Motor neuron (in vitro differentiated cells): ENCODE measurements at regions not wholly inside any gene's neighbourhood (a gene's known extent, or its start where the extent isn't known, plus 50 kb on each side); places are given as distances from the start of the nearest gene placed in this dataset.

ENCODE experiments used
- ATAC-seq, 8 experiments: fragments of 200-7000 bp; cut with Tn5 transposase; replicated peaks in 6 of 8; 2 replicates each; pipeline ENCODE4 v1.8.0; 2021; ENCODE audit warnings: mild to moderate bottlenecking in 8 of 8, moderate library complexity in 8 of 8
- H3K27ac ChIP-seq, 2 donors: fragments of 250-450 bp; sonication (Bioruptor Pico); 2 replicates each; pipeline ENCODE4 v1.9.0; 2021; ENCODE audit warnings: antibody characterized with exemption in 2 of 2, mild to moderate bottlenecking in 2 of 2, moderate library complexity in 1 of 2
- H3K4me1 ChIP-seq, 2 donors: fragments of 250-450 bp; sonication (Bioruptor Pico); replicated peaks in 1 of 2; 2 replicates each; pipeline ENCODE4 v1.6.1; 2021; ENCODE audit warnings: antibody characterized with exemption in 2 of 2, mild to moderate bottlenecking in 2 of 2, moderate library complexity in 1 of 2
- H3K4me3 ChIP-seq, 5 donors: fragments of 250-450 bp; sonication (Bioruptor Pico); 2 replicates each; pipeline ENCODE4 v1.9.0; 2021; ENCODE audit warnings: antibody characterized with exemption in 5 of 5, mild to moderate bottlenecking in 5 of 5, moderate library complexity in 4 of 5
- WGBS, 10 experiments: fragments of 450-650 bp; shearing (Covaris generic); methylation state at CpG; one replicate each; pipeline ENCODE4 v1.0.0; 2022; 5-methylcytosine and 5-hydroxymethylcytosine counted together
- in situ Hi-C, 9 experiments: fragments of 400-800 bp; cut with MboI; loops; one replicate each; pipeline ENCODE4 v1.15.0; 2021; ENCODE audit warnings: low sequenced_read_pairs in 9 of 9, low pct_unique_long_range_greater_than_20kb in 2 of 9; ENCODE audit not compliant: unreplicated experiment in 9 of 9

- H3K27ac ChIP-seq = peak overlapping the region in 1 of 2 donors; percentile 36
Measured at GRCh38 chr20:62549499-62550086, 73.8 kb upstream of the GATA5 start.

DNA sequence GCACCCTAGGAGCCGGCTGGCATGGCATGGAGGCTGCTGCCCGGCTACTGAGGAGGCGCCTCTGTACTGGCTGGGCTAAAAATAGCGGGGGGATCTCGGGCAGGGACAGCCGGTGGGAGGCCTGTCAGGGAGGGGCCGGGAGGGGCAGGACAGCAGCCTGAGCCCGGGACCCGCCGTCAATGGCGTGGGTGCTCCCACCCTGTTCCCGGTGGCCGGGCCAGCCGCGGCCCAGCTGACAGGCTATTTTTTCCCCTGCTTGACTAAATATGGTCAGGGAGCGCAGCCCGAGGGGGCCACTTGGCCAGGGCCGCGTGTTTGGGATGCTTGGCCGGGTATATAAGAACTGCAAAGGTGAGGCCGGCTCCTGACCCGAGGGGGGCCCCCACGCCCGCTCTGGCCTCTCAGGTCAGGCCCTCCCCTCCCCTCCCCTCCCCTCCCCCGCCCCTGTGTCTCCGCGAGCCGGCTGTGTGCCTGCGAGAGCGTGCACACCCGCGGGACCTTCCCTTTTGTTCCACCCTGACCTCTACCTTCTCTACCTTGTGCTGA is 74.4 kb upstream of the GATA5 start:
- no CpG with 5 or more reads among the region's 32 CpGs for WGBS, 10 experiments
- in situ Hi-C loops = no loop called here
- peak; percentile 23 to 60 (median 48) for ATAC-seq
- Histone ChIP-seq H3K27ac (no peak overlapping the region), H3K4me1 (peaks cover 58 to 75% of the 10 kb centered on the region in 2 donors), H3K4me3 (peak overlapping the region; percentile 28 to 48 (median 30))

More at GRCh38 chr20:62549499-62550086, 73.8 kb upstream of the GATA5 start:
- H3K4me3 ChIP-seq = no peak overlapping the region
- peak in 1 of 8 experiments; percentile 12 for ATAC-seq
- WGBS, 10 experiments = 80 to 83% methylated on average over 1 to 2 of the region's 22 CpGs; no CpG with 5 or more reads in 8 of the 10 experiments
- in situ Hi-C loops = no loop called here
- H3K4me1 ChIP-seq = peaks cover 52 to 69% of the 10 kb centered on the region in 2 donors

GRCh38 chr20:62551407-62552323 is 75.9 kb upstream of the GATA5 start:
- no peak for ATAC-seq

DNA sequence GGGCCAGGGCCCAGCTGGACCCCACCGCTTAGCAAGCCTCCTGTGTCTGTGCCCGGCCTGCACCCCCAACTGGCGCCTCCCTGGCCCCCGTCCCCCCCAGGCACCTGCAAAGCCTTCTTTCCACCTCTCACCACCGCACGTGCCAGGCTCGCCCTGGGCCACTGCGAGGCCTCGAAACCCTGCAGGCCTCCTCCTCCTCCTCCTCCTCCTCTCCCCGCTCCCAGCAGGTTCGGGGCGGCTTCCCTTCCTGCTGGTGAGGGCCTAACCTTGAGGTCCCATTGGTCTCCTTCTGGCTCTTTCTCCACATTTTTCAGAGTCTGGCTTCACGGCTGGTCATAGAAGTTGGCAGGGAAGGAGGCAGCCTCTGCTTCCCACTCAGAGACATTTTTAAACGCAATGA is 76.8 kb upstream of the GATA5 start:
- in situ Hi-C loops = no loop called here
- no peak overlapping the region for H3K27ac ChIP-seq
- no peak overlapping the region for H3K4me3 ChIP-seq
- WGBS, 10 experiments = 43 to 100% (median 77%) methylated on average over 1 to 3 of the region's 14 CpGs; no CpG with 5 or more reads in 7 of the 10 experiments
- H3K4me1 ChIP-seq = peaks cover 80 to 98% of the 10 kb centered on the region in 2 donors
- no peak for ATAC-seq

More at GRCh38 chr20:62551407-62552323, 75.9 kb upstream of the GATA5 start:
- H3K27ac ChIP-seq = no peak overlapping the region
- in situ Hi-C loops = no loop called here
- peaks cover 73 to 90% of the 10 kb centered on the region in 2 donors for H3K4me1 ChIP-seq
- WGBS, 10 experiments = 42 to 51% methylated on average over 5 to 8 of the region's 47 CpGs; no CpG with 5 or more reads in 8 of the 10 experiments
- peak overlapping the region; percentile 28 to 48 (median 30) for H3K4me3 ChIP-seq

- Histone ChIP-seq H3K27ac (no peak overlapping the region), H3K4me1 (peaks cover 80 to 98% of the 10 kb centered on the region in 2 donors), H3K4me3 (no peak overlapping the region)
- in situ Hi-C loops = no loop called here
- WGBS, 10 experiments = 58 to 93% (median 88%) methylated on average over 3 to 13 of the region's 33 CpGs; no CpG with 5 or more reads in 6 of the 10 experiments
- ATAC-seq = no peak
Measured at GRCh38 chr20:62553136-62553837, 77.5 kb upstream of the GATA5 start.

- no peak for ATAC-seq
- in situ Hi-C loops = no loop called here
- H3K4me3 ChIP-seq = no peak overlapping the region
- peaks cover 79 to 98% of the 10 kb centered on the region in 2 donors for H3K4me1 ChIP-seq
- no peak overlapping the region for H3K27ac ChIP-seq
- WGBS, 10 experiments = no CpG with 5 or more reads among the region's 7 CpGs
Measured at GRCh38 chr20:62553838-62554161, 78.0 kb upstream of the GATA5 start.

DNA sequence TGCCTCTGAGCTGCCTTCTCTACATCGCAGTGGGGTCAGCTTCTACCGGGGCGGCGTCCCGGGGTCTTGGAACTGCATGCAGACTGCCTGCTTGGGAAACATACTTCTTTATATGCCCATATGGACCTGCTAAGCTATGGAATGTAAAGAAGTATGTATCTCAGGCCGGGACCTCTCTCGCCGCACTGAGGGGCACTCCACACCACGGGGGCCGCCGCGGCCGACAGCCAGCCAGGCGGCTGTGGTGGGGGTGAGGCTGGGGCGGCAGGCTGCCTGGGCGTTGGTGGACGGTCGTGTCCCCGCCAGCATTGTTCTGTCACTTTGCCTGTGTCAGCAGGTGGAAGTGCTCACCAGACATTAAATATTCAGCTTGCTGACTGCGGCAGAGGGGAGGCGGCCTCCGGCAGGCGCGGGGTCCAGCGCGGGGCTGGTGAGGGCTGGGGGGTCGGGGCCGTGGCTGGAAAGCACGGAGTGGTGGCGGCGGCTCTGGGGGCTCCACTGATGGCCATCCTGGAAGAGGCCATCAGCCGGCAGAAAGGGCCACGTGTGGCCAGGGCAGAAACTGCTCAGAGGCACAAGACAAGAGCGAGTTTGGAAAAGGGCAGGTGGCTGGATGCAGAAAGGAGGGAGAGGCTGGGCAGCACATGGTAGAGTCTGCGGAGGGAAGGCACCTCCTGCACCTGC is 78.6 kb upstream of the GATA5 start:
- peaks cover 78 to 97% of the 10 kb centered on the region in 2 donors for H3K4me1 ChIP-seq
- 36% methylated on average over 3 of the region's 35 CpGs; no CpG with 5 or more reads in 9 of the 10 experiments for WGBS, 10 experiments
- no peak overlapping the region for H3K27ac ChIP-seq
- ATAC-seq = peak in 3 of 8 experiments; percentile 3 to 4 (median 3)
- H3K4me3 ChIP-seq = no peak overlapping the region
- in situ Hi-C loops = no loop called here

- in situ Hi-C loops = no loop called here
- no peak overlapping the region for H3K4me3 ChIP-seq
- H3K27ac ChIP-seq = peak overlapping the region in 1 of 2 donors; percentile 51
- WGBS, 10 experiments = 85 to 97% methylated on average over 6 to 8 of the region's 27 CpGs; no CpG with 5 or more reads in 8 of the 10 experiments
- no peak for ATAC-seq
- peaks cover 78 to 90% of the 10 kb centered on the region in 2 donors for H3K4me1 ChIP-seq
Measured at GRCh38 chr20:62554898-62555641, 79.3 kb upstream of the GATA5 start.

- in situ Hi-C loops = no loop called here
- Histone ChIP-seq H3K27ac (peak overlapping the region; percentile 64), H3K4me1 (peaks cover 77 to 89% of the 10 kb centered on the region in 2 donors), H3K4me3 (no peak overlapping the region)
- 7 to 63% (median 58%) methylated on average over 1 to 12 of the region's 29 CpGs; no CpG with 5 or more reads in 5 of the 10 experiments for WGBS, 10 experiments
- ATAC-seq = peak in 5 of 8 experiments; percentile 32 to 70 (median 45)
Measured at GRCh38 chr20:62555642-62556420, 80.0 kb upstream of the GATA5 start.

DNA sequence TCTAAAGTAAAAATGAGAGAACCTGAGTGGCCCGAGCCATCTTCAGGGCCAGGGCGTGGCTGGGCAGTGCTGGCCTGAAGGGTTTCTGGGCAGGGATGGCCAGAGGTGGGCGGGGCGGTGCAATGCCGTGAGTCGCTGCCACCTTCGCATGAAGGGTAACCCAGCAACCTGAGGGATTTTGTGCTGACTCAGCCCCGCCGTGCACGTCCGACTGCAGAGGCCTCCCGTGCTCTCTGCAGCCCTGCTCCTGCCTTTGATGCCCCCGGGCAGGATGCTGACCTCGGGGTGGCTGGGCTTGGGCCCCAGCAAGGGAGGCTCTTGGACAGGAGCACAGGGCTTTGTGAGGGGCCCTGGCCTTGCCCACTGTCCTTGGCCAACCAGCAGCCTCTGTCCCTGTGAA is 81.7 kb upstream of the GATA5 start:
- in situ Hi-C loops = no loop called here
- WGBS, 10 experiments = 8 to 70% (median 50%) methylated on average over 1 to 5 of the region's 14 CpGs; no CpG with 5 or more reads in 7 of the 10 experiments
- Histone ChIP-seq H3K4me3 (no peak overlapping the region), H3K4me1 (peaks cover 78 to 81% of the 10 kb centered on the region in 2 donors), H3K27ac (peak overlapping the region in 1 of 2 donors; percentile 17)
- peak in 7 of 8 experiments; percentile 5 to 44 (median 17) for ATAC-seq

DNA sequence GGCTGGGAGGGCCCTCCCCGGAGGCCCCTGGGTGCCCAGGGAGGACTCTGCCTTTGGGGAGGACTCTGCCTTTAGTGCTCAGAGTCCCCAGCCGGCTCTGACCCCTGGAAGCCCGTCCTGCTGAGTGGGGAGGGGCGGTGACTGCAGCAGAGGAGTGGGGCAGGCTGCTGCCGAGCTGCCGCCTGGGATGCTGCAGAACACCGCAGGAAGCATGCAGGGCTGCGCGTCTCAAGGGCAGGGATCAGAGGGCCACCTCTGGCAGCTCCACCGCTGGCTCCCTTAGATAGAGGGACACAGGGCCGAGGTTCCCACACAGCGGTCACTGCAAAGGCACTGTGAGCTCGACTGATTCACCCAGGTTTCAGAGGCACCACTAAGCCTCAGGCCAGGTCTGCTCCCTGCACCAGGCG is 82.2 kb upstream of the GATA5 start:
- 27 to 65% (median 60%) methylated on average over 2 to 5 of the region's 14 CpGs; no CpG with 5 or more reads in 7 of the 10 experiments for WGBS, 10 experiments
- Histone ChIP-seq H3K27ac (peak overlapping the region in 1 of 2 donors; percentile 34), H3K4me1 (peaks cover 76 to 78% of the 10 kb centered on the region in 2 donors), H3K4me3 (no peak overlapping the region)
- in situ Hi-C loops = no loop called here
- ATAC-seq = peak in 5 of 8 experiments; percentile 36 to 57 (median 52)
